SH-SY5Y (cell line): ENCODE measurements at regions not wholly inside any gene's neighbourhood (a gene's known extent, or its start where the extent isn't known, plus 50 kb on each side); places are given as distances from the start of the nearest gene placed in this dataset.

Experiments used
- GATA2 ChIP-seq: IDR thresholded peaks from 2 replicates; pipeline ENCODE4 v1.6.1; 2011; ENCODE audit warnings: mild to moderate bottlenecking, low read depth, low read length
- GATA3 ChIP-seq: IDR thresholded peaks from 2 replicates; pipeline ENCODE4 v1.6.1; 2011; ENCODE audit warnings: low read depth, mild to moderate bottlenecking, low read length, moderate library complexity

GRCh38 chr1:4515727-4516289, 138.6 kb upstream of the AJAP1 start:
- TF ChIP-seq GATA3 (no peak), GATA2 (no peak)

GRCh38 chr1:4516596-4516995, 137.8 kb upstream of the AJAP1 start:
- no peak for TF ChIP-seq GATA3
- TF ChIP-seq GATA2: no peak

- TF ChIP-seq GATA2 (no peak), GATA3 (no peak)
These were observed 137.0 kb upstream of the AJAP1 start for GRCh38 chr1:4517186-4517954.

GRCh38 chr1:4518621-4519020, 135.8 kb upstream of the AJAP1 start:
- no peak for TF ChIP-seq GATA2
- TF ChIP-seq GATA3: no peak

- no peak for TF ChIP-seq GATA3
- no peak for TF ChIP-seq GATA2
These were observed 134.5 kb upstream of the AJAP1 start for GRCh38 chr1:4519954-4520353.

GRCh38 chr1:4523551-4523950, 130.9 kb upstream of the AJAP1 start:
- TF ChIP-seq GATA2 (no peak), GATA3 (no peak)

GRCh38 chr1:4526747-4527146, 127.7 kb upstream of the AJAP1 start:
- TF ChIP-seq GATA3: no peak
- TF ChIP-seq GATA2: no peak

GRCh38 chr1:4527819-4528218, 126.6 kb upstream of the AJAP1 start:
- no peak for TF ChIP-seq GATA3
- TF ChIP-seq GATA2: no peak

- TF ChIP-seq GATA2: no peak
- no peak for TF ChIP-seq GATA3
These were observed 125.8 kb upstream of the AJAP1 start for GRCh38 chr1:4528590-4528989.

GRCh38 chr1:4529446-4530165, 124.8 kb upstream of the AJAP1 start:
- TF ChIP-seq GATA2 (no peak), GATA3 (no peak)

- TF ChIP-seq GATA3 (no peak), GATA2 (no peak)
These were observed 124.1 kb upstream of the AJAP1 start for GRCh38 chr1:4530166-4530785.

- TF ChIP-seq GATA2 (no peak), GATA3 (no peak)
These were observed 122.6 kb upstream of the AJAP1 start for GRCh38 chr1:4531842-4532241.

- TF ChIP-seq GATA2: no peak
- no peak for TF ChIP-seq GATA3
These were observed 121.8 kb upstream of the AJAP1 start for GRCh38 chr1:4532656-4533055.

- TF ChIP-seq GATA2 (no peak), GATA3 (no peak)
These were observed 107.5 kb upstream of the AJAP1 start for GRCh38 chr1:4546911-4547310.

GRCh38 chr1:4549930-4550329, 104.5 kb upstream of the AJAP1 start:
- TF ChIP-seq GATA2: no peak
- TF ChIP-seq GATA3: no peak

- TF ChIP-seq GATA2 (no peak), GATA3 (no peak)
These were observed 103.5 kb upstream of the AJAP1 start for GRCh38 chr1:4550941-4551340.

GRCh38 chr1:4551706-4552105, 102.7 kb upstream of the AJAP1 start:
- TF ChIP-seq GATA2 (no peak), GATA3 (no peak)
